ENCODE measurements at regions not wholly inside any gene's neighbourhood (a gene's known extent, or its start where the extent isn't known, plus 50 kb on each side); places are given as distances from the start of the nearest gene placed in this dataset.

DNA sequence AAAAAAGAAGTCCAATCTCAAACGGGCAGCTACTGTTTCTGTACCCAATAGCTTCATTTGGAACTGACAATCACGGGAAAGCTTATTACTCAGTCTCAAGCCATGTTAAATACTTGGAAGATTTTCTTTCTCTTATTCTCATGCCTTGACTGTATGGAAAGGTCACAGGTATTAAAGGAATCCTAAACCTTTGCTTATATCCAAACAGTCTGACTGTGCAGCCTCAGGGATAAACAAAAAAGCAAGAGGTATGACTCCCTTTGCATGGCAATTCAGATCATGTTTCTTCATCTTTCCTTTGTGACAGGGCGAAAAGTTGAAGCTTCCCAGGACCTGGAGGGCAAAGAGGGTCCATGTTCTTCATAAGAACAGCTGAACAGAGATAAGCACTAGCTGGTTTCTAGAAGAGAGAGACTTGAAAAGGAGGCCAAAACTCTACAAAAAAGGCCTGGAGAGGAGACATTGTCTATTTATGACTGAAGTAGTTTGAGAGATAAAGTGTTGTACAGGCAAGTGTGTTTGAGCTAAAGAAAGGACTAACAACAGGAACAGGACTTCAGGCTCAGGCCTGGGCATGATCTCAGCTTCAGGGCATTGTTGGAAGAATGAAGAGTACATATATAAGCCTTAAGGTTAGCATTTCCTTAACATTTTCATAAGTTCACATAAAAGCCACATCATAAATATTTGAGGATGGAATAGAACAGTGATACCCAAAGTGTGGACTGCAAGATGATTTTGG, 231.0 kb upstream of the THRB start:
- H3K4me3 ChIP-seq (ENCODE audit: low read depth, low read length), result no peak overlapping the region
- DNase-seq (ENCODE audit: low read depth), result no peak

DNA sequence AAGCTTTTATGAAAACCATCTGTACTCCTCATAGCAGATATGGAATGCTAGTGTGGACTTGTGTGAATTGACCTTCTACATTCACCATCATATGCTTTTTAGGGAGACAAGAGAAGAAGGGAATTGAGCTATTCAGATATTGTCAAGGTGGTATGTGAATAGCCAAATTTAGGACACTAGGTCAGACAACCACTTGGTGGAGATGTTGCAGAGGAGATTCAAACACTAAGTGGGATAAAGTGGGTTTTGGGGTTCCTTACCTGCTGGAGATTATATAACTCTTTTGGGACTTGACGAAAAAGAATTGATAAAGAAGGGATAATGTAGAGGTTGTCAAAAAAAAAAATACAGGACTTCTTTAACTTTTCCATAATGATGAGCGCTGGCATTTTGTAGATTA, 231.8 kb upstream of the THRB start:
- DNase-seq (ENCODE audit: low read depth), result no peak

DNA sequence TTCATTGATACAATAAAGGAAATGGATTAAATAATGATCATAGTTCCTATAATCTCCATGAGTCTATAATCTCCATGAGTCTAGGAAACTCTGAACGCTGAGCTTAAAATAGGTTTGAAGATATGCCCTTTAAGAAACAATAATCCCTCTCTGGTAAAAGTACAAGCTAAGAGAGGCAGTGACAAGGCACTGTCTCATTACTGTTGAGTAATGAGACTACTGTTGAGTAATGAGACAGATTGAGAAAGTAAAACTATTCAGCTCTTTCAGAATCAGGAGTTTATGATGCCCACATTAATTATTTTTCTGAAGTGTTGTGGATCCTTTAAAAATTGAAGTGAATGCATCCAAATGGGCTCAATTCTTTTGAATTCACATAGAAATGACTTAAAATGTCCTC, 235.5 kb upstream of the THRB start:
- no peak for DNase-seq (ENCODE audit: low read depth)
- no peak overlapping the region for H3K4me3 ChIP-seq (ENCODE audit: low read depth, low read length)

More for the DNA sequence above, 231.8 kb upstream of the THRB start:
- H3K4me3 ChIP-seq (ENCODE audit: low read depth, low read length), result no peak overlapping the region

DNA sequence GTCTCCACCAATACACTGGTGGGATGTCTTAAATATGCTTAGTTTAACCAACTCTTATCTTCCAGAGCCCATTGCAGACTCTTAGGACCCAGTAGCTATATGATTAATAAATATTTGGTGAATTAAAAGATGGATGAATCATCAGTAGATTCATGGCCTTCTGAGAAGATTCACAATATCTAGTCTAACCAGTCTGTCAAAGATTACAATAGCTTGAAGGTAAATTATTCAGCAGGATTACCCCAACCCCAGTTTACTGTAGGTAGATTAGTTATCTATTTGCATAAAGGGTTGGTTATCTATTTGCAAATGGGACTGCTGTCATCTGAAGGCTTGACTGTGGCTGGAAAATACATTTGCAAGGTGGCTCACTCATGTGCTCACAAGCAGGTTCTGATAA, 239.4 kb upstream of the THRB start:
- no peak overlapping the region for H3K4me3 ChIP-seq (ENCODE audit: low read depth, low read length)
- DNase-seq (ENCODE audit: low read depth), result no peak

DNA sequence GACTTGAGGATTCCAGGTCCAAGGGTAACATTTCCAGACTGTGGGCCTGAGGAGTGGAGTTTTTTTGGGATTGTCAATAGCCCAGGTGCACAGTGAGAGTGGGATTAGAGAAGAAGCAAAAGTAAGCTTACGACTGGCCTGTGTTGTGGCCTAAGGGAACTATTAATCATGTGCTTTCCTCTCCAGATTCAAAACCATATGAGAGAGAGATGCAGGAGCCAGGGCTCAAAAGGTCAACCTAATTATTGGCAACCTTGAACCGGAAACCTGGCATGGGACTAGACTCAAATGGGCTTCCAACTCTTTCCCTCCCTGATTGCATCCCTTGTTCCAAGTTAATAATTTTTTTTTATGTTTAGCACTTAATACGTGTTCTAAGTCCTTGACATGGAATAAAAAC, 242.1 kb upstream of the THRB start:
- no peak overlapping the region for H3K4me3 ChIP-seq (ENCODE audit: low read depth, low read length)
- no peak for DNase-seq (ENCODE audit: low read depth)

DNA sequence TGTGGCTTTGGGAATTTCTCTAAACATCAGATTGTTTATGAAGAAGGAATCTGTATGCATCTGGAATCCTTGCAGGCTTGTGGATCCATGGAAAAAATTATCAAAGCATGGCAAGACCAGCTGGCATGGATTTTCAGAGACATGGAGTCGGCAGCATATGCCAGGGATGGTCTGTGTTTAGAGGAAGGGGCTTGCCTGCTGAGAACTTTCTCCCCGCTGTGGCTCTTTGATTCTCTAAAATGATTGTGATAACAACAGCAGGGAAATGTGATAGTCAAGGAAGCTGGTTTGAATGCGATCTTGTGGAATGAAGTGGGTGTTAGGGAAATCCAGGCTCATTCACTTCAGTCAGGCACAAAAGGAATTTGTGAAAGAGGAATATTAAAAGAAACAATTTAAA, 245.7 kb upstream of the THRB start:
- no peak overlapping the region for H3K4me3 ChIP-seq (ENCODE audit: low read depth, low read length)
- DNase-seq (ENCODE audit: low read depth), result no peak

DNA sequence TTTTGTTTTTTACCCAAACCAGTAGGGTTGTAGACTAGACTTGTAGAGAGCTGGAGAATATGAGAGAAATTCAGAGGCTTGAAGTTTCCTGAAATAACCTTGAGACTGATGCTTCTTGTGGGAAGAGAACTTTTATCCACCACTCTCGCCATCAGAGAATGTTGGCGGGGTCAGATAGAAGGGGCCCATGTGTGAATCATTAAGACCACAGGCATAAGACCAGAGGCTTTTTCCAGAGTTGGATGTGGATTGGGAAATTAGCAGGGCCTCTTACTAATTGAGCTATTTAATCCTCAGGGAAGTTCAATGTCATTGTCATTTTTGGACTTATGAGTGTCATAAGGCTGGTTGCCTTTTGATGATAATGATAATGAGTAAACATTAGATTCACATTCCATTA, 246.9 kb upstream of the THRB start:
- H3K4me3 ChIP-seq (ENCODE audit: low read depth, low read length), result no peak overlapping the region
- DNase-seq (ENCODE audit: low read depth), result no peak

DNA sequence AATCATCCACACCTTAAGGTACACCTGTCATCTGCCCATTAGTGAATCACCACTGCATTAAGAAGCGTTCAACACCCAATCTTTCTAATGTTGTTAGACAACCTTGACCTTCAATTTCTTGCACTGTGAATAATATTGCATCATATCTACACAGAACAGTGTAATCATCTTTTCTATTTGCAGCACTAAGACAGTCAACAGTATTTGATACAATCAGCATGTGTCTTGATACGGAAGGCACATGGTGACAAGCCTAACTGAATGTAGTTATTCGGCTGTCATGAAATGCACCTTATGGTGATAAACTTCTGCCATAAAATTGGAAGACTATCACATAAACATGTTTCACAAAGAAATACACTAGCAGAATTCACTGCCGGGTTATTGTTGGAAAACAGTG, 253.9 kb upstream of the THRB start:
- no peak for DNase-seq (ENCODE audit: low read depth)
- H3K4me3 ChIP-seq (ENCODE audit: low read depth, low read length), result no peak overlapping the region

DNA sequence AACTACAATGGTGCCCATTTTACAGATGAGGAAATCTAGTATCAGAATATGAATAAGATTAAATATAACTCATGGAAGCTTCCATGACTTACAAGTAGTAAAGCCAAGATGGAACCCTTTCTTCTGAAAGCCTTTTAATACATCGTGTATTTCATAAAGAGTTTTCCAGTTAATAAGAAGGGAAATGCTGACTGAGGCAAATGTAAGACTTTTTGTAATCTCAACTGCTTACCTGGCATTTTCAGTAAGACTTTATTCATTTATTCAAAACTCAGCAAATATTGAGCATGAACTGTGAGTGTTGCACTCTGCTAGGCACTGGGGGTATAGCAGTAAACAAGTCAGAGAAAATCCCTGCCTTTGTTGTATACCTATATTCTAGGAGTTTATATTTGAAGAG, 256.4 kb upstream of the THRB start:
- H3K4me3 ChIP-seq (ENCODE audit: low read depth, low read length), result no peak overlapping the region
- no peak for DNase-seq (ENCODE audit: low read depth)

DNA sequence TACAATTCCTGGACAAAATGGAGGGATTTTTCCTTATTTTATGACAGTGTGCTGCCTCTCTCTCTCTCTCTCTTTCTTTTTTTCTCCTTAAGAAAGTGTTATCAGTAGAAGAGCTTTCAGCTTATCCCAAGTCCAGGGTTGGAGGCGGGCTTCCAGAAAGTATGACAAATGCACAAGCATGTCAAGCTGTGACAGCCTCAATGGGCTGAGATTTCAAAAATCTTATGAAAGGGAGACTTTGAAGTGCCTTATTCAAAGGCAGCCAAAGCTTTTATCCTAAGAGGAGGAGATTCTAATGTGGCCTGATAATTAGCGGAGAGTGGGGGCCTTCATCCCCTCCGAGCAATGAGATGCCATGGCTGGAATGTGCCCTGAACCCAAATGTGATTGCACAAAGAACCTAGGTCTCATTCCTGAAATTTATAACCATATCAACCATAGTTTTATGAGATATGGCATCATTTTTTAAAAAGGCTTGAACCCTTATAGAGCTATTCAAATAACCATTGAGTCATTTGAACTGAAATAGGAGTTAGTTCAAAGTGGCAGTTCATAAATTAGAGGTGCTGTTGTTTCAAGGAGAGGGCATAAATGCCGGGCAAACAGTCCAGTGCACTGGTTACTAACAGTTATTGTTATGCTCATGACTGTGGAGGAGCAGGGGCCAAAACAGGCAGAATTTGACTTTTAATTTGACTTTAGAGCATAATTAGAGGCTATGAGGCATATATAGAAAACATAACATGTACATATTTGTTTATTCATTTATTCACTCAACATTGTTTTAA, 261.6 kb upstream of the THRB start:
- DNase-seq (ENCODE audit: low read depth), result no peak
- no peak overlapping the region for H3K4me3 ChIP-seq (ENCODE audit: low read depth, low read length)

DNA sequence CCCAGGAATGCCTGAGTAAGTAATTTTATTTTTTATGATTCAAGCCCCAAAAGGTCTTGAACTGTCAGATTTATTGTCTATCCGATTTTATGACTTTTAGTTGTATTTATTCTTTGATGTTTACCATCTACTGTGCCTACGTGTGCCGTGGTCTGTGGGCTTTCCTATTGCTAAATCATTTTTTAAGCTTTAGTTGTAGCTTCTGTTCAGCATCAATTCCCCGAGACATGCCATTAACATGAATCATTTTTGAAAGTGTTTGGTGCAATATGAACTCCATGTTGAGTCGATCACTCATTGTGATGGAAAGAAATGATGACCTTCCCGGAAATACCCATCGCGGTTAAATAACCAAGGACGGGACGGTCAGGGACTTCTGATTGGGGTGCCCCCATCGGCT, 268.7 kb upstream of the THRB start:
- DNase-seq (ENCODE audit: low read depth), result no peak
- H3K4me3 ChIP-seq (ENCODE audit: low read depth, low read length), result no peak overlapping the region

DNA sequence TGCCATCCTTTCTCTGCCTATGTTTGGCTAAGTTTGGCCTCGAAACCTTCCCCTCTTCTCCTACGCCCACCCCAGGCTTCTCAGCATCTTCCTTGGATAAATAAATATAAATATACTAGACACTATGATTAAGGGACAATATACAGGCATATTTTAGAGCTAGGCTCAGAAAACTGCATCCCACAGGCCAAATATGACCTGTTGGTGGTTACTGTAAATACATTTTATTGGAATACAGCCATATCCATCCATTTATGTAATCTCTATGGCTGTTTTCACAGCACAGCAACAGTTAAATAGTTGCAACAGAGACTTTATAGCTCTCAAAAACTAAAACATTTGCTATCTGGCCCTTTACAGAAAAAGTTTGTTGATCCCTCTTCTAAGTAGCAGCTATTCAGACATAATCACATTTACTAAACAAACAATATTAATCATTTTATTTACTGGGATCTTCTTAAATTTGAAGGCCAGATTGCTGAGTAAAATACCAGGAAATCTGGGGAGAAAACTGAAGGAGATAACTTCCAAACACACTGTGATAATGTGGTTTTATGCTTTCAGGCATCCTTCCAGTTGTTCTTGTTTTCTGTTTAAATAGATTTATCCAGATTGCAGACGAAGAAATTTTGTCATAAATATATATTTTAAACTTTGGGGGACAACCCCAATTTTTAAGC, 269.7 kb upstream of the THRB start:
- DNase-seq (ENCODE audit: low read depth), result no peak

DNA sequence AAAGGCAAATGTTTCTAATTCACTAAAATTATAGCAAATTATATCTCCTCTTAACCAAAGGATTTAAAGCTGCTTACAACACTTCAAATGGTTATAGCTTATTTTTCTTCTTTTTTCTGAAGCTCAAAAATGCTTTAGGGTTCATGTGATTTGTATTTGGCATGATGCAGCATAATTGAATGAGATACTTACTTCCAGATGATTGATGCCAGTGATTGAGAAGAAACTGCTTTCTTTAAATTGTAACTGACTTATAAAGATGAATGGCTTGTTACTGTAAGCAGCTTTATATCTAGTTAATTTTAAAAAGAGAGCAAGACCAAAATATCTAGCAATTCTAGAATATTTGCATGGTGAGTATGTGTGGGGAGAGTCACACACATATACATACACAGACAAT, 270.7 kb upstream of the THRB start:
- DNase-seq (ENCODE audit: low read depth), result no peak
- no peak overlapping the region for H3K4me3 ChIP-seq (ENCODE audit: low read depth, low read length)

More for the DNA sequence above, 269.7 kb upstream of the THRB start:
- no peak overlapping the region for H3K4me3 ChIP-seq (ENCODE audit: low read depth, low read length)

DNA sequence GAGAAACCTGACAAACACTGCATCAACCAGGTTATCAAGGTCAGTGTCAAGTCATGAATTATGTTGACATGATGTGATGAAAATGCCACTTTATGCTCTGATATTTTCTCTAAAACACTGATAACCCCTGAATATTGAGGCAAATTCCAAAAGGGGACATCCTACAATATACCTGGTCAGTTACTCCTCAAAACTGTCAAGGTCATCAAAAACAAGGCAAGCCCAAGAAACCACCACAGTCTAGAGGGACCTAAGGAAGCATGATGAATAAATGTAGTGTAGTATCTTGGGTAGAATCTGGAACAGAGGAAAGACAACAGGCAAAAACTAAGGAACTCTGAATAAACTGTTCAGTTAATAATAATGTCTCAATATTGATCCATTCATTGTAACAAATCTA, 275.3 kb upstream of the THRB start:
- no peak for DNase-seq (ENCODE audit: low read depth)
- H3K4me3 ChIP-seq (ENCODE audit: low read depth, low read length), result no peak overlapping the region

DNA sequence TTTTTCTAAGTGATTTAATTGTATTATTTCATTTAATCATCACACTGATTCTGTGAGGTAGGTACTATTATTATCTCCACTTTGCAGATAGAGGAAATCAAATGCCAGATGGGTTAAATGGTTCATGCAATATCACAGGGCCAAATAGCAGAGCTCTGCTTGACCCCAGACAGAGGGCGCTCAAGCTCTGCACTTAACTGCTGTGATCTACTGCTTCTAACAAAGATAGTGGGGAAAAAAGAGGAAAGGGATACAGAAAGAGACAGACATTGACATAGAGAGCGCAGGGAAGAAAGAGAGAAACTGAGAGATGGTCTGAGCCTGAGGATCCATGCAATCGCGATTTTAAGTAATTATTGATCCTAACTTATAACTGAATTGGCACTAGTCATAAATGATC, 279.1 kb upstream of the THRB start:
- no peak overlapping the region for H3K4me3 ChIP-seq (ENCODE audit: low read depth, low read length)
- DNase-seq (ENCODE audit: low read depth), result peak; percentile 18

DNA sequence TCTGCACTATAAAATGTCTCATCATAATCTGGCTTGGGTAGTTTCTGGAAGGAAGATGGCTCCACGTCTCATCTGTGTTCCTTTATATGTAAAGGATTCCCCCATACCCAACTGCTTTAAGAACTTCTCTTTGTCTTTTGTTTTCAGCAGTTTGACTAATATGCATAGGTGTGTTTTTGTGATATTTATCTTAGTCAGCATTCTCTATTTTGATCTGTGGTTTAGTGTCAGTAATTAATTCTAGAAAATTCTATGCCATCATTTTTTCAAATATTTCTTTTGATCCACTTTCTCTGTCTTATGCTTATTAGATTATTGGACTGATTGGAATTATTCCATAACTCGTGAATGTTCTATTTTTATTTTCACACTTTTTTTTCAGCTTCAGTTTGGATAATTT, 286.3 kb upstream of the THRB start:
- no peak for DNase-seq (ENCODE audit: low read depth)
- no peak overlapping the region for H3K4me3 ChIP-seq (ENCODE audit: low read depth, low read length)

DNA sequence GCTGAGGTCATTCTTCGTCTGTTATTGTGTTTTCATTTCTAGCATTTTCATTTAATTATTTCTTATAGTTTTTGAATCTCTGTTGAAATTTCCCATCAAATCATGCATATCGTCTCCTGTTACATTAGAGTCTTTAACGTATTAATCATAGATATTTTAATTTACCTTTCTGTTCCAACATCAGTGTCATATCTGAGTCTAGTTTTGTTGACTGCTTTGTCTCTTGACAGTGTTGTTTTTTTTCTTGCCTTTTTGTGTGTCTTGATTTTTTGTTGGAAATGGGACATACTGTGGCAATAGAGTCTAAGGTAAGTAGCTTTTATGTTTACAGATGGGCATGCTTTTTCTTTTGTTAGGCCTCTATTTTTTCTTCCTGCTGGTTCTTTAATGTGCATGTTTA, 286.8 kb upstream of the THRB start:
- DNase-seq (ENCODE audit: low read depth), result no peak
- H3K4me3 ChIP-seq (ENCODE audit: low read depth, low read length), result no peak overlapping the region

DNA sequence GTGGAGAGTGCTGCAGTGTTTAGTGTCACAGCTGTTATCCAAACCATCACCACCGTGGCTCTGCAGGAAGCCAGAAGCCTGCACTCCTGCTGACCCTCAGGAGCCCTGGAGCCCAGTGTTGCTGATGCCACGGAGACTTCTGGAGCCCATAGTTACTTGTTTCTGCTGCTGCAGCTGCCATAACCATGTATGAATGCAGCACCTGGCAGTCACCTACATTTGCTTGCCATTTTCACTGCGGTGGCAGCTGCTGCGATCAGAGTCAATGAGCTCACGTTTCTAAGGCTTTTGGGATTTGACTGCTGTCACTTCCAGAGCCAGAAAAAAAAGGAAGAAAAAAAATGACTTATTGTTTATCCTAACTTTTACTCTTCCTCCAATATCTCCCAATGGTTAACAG, 299.2 kb upstream of the THRB start:
- no peak overlapping the region for H3K4me3 ChIP-seq (ENCODE audit: low read depth, low read length)
- DNase-seq (ENCODE audit: low read depth), result no peak

DNA sequence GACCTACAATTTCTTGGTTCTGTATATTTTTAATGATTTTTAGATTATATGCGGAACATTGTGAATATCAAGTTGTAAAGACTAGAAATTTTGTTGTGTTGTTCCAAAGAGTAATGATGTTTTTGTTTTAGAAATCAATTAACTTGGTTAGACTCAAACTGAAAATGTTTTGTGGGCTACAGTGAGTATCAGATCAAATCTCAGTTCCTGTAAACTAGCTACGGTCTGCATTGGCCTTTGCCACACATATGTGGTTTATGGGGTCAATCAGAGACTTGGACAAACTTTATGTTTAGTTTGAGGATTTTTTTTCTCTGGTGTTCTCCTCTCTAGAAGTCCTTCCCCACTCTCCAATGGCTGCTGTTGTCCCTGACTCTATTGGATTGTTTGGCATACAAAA, 308.0 kb upstream of the THRB start:
- no peak for DNase-seq (ENCODE audit: low read depth)

DNA sequence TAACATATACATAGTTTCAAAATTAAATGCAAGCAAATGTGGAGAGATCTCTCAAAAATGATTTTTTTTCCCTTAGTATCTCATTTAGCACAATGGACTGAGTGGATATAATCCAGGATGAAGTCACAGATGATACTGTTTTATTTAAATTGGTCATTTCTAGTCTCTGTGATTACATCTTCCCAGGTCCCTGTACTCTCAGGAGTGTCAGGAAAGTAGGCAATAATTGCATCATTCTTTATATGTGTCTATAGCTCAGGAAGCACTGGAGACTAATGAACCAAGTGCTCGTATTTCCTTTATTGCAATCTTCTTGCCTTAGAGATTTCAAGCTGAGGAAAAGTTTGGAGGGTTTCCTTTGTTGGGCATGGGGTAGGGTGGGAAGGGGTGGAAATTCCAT, 309.4 kb upstream of the THRB start:
- no peak overlapping the region for H3K4me3 ChIP-seq (ENCODE audit: low read depth, low read length)
- no peak for DNase-seq (ENCODE audit: low read depth)

More for the DNA sequence above, 308.0 kb upstream of the THRB start:
- no peak overlapping the region for H3K4me3 ChIP-seq (ENCODE audit: low read depth, low read length)

DNA sequence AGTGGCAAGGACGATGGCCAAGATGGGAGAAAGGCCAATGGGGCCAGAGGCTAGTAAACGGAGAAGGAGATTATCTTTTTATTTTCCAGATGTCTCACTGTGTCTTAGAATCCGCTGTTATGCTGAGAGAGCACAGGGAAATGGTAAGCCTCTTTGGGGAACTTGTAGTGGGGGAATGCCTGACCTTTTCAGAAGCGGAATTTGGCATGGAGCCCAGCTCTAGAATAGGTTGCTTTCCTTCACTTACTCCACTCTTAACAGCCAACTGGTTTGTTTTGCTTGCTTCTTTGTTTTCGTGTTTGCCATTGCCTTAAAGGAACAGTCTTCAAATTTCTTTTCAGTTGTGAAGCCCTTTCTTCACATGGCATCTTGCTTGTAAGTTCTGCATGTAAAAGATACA, 316.2 kb upstream of the THRB start:
- H3K4me3 ChIP-seq (ENCODE audit: low read depth, low read length), result no peak overlapping the region
- DNase-seq (ENCODE audit: low read depth), result no peak
